ENCODE measurements at regions not wholly inside any gene's neighbourhood (a gene's known extent, or its start where the extent isn't known, plus 50 kb on each side); places are given as distances from the start of the nearest gene placed in this dataset.

DNA sequence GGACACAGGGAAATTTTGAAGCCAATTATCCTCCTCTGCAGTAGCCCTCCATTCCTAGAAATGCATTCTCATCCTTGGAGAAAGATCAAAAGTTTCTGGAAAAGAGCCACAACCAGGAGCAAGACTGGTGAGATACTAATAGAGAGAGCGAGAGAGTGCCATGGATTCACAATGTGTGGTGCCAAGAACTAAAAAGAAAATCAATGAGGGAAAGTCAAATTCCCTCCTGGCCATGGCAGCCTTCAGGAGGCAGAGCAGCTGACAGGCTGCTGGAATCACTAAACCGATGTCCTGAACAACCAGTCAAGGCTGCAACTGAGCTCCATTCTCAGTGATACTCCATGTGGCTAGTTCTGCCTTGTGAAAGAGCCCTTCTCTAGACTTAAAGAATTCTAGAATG lies 561.0 kb downstream of the SOX6 start:
- TF ChIP-seq, protein P1, sequence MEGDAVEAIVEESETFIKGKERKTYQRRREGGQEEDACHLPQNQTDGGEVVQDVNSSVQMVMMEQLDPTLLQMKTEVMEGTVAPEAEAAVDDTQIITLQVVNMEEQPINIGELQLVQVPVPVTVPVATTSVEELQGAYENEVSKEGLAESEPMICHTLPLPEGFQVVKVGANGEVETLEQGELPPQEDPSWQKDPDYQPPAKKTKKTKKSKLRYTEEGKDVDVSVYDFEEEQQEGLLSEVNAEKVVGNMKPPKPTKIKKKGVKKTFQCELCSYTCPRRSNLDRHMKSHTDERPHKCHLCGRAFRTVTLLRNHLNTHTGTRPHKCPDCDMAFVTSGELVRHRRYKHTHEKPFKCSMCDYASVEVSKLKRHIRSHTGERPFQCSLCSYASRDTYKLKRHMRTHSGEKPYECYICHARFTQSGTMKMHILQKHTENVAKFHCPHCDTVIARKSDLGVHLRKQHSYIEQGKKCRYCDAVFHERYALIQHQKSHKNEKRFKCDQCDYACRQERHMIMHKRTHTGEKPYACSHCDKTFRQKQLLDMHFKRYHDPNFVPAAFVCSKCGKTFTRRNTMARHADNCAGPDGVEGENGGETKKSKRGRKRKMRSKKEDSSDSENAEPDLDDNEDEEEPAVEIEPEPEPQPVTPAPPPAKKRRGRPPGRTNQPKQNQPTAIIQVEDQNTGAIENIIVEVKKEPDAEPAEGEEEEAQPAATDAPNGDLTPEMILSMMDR (conservative IDR thresholded peaks at IDR 0.05; ENCODE audit: low read depth, low read length), result no peak
- TF ChIP-seq EZH2 (IDR thresholded peaks at IDR 0.05; ENCODE audit: borderline replicate concordance, low read depth, low read length, poor library complexity, severe bottlenecking), result no peak
